ENCODE measurements at regions not wholly inside any gene's neighbourhood (a gene's known extent, or its start where the extent isn't known, plus 50 kb on each side); places are given as distances from the start of the nearest gene placed in this dataset.

- no peak for TF ChIP-seq CTCF (IDR thresholded peaks at IDR 0.05; ENCODE audit: extremely low read depth in 1 of 2, insufficient read depth in 1 of 2, low read depth in 1 of 2, low read length in 2 of 2)
- TF ChIP-seq POLR2AphosphoS5 (IDR thresholded peaks at IDR 0.05; ENCODE audit: insufficient read depth, low read depth, low read length): no peak
- no peak for TF ChIP-seq MAX (IDR thresholded peaks at IDR 0.05; ENCODE audit: insufficient read depth, insufficient read length)
- TF ChIP-seq EZH2 (IDR thresholded peaks at IDR 0.05; ENCODE audit: borderline replicate concordance, low read depth, low read length, severe bottlenecking): no peak
- TF ChIP-seq GATA2 (IDR thresholded peaks at IDR 0.05; ENCODE audit: insufficient read depth, insufficient read length, low read depth, low read length): no peak
- TF ChIP-seq POLR2A (IDR thresholded peaks at IDR 0.05; ENCODE audit: low read depth, low read length): no peak
- no peak for TF ChIP-seq JUN (IDR thresholded peaks at IDR 0.05; ENCODE audit: borderline replicate concordance, insufficient read depth, insufficient read length, low read depth)
- no peak for TF ChIP-seq MYC (IDR thresholded peaks at IDR 0.05; ENCODE audit: low read depth, low read length)
- TF ChIP-seq FOS (IDR thresholded peaks at IDR 0.05; ENCODE audit: borderline replicate concordance, insufficient read depth, low read length): no peak
Observed at GRCh38 chr2:56732946-56733345, 549.2 kb downstream of the CCDC85A start.

Measured in endothelial cell of umbilical vein (primary cell).